ENCODE measurements at regions not wholly inside any gene's neighbourhood (a gene's known extent, or its start where the extent isn't known, plus 50 kb on each side); places are given as distances from the start of the nearest gene placed in this dataset.
"Not testable (repeated sequence)": the region's sequence is repeated elsewhere in the genome, so short reads cannot be mapped to it uniquely, and the experiment has no call there.

GRCh38 chr7:65510187-65510538, 136.5 kb downstream of the ZNF92 start:
- not testable (repeated sequence) for DNase-seq (ENCODE audit: low spot score)

GRCh38 chr7:65519751-65520150, 146.1 kb downstream of the ZNF92 start:
- DNase-seq (ENCODE audit: low spot score): not testable (repeated sequence)

- not testable (repeated sequence) for DNase-seq (ENCODE audit: low spot score)
These were observed 172.0 kb downstream of the ZNF92 start for GRCh38 chr7:65545465-65546161.

GRCh38 chr7:65549589-65550443, 176.2 kb downstream of the ZNF92 start:
- DNase-seq (ENCODE audit: low spot score): not testable (repeated sequence)

GRCh38 chr7:65550444-65550809, 176.8 kb downstream of the ZNF92 start:
- not testable (repeated sequence) for DNase-seq (ENCODE audit: low spot score)

- DNase-seq (ENCODE audit: low spot score): not testable (repeated sequence)
These were observed 177.4 kb downstream of the ZNF92 start for GRCh38 chr7:65551042-65551441.

GRCh38 chr7:65554553-65555476, 181.2 kb downstream of the ZNF92 start:
- not testable (repeated sequence) for DNase-seq (ENCODE audit: low spot score)

- DNase-seq (ENCODE audit: low spot score): not testable (repeated sequence)
These were observed 184.9 kb downstream of the ZNF92 start for GRCh38 chr7:65558584-65558983.

- not testable (repeated sequence) for DNase-seq (ENCODE audit: low spot score)
These were observed 188.2 kb downstream of the ZNF92 start for GRCh38 chr7:65561786-65562372.

GRCh38 chr7:65562522-65562921, 188.9 kb downstream of the ZNF92 start:
- not testable (repeated sequence) for DNase-seq (ENCODE audit: low spot score)

- not testable (repeated sequence) for DNase-seq (ENCODE audit: low spot score)
These were observed 189.7 kb downstream of the ZNF92 start for GRCh38 chr7:65563333-65563732.

GRCh38 chr7:65568226-65568625, 194.6 kb downstream of the ZNF92 start:
- DNase-seq (ENCODE audit: low spot score): not testable (repeated sequence)

GRCh38 chr7:65570990-65571389, 197.3 kb downstream of the ZNF92 start:
- DNase-seq (ENCODE audit: low spot score): not testable (repeated sequence)

- not testable (repeated sequence) for DNase-seq (ENCODE audit: low spot score)
These were observed 198.9 kb downstream of the ZNF92 start for GRCh38 chr7:65572581-65572980.

- DNase-seq (ENCODE audit: low spot score): not testable (repeated sequence)
These were observed 202.7 kb downstream of the ZNF92 start for GRCh38 chr7:65576370-65576769.

- not testable (repeated sequence) for DNase-seq (ENCODE audit: low spot score)
These were observed 209.0 kb downstream of the ZNF92 start for GRCh38 chr7:65582518-65583119.

GRCh38 chr7:65602495-65602894, 228.8 kb downstream of the ZNF92 start:
- not testable (repeated sequence) for DNase-seq (ENCODE audit: low spot score)

- DNase-seq (ENCODE audit: low spot score): no peak
These were observed 235.5 kb downstream of the ZNF92 start for GRCh38 chr7:65609131-65609530.

GRCh38 chr7:65613644-65614289, 240.1 kb downstream of the ZNF92 start:
- peak; percentile 13 for DNase-seq (ENCODE audit: low spot score)

GRCh38 chr7:65616111-65616510, 242.5 kb downstream of the ZNF92 start:
- DNase-seq (ENCODE audit: low spot score): not testable (repeated sequence)

- DNase-seq (ENCODE audit: low spot score): not testable (repeated sequence)
These were observed 246.6 kb downstream of the ZNF92 start for GRCh38 chr7:65620216-65620615.

Data from kidney tubule cell (primary cell).